Activated T-cell treated with anti-CD3 and anti-CD28 coated beads, Interleukin-2, amount 50 U/mL, for 72 hours (primary cell): ENCODE measurements at regions not wholly inside any gene's neighbourhood (a gene's known extent, or its start where the extent isn't known, plus 50 kb on each side); places are given as distances from the start of the nearest gene placed in this dataset.

Source experiments
- ATAC-seq, 2 donors: fragments of 150-1000 bp; cut with Tn5 transposase; replicated peaks in 1 of 2; 2 replicates each; pipeline ENCODE4 v1.10.0; 2021; ENCODE audit warnings: moderate library complexity in 2 of 2, mild to moderate bottlenecking in 1 of 2
- DNase-seq, 2 donors: peaks; one replicate each; pipeline ENCODE4 v3.0.0; 2021 to 2022; ENCODE audit warnings: mixed read lengths in 1 of 2
- H3K27ac Mint-ChIP-seq: one replicate; pipeline ENCODE4 v1.8.0; 2022; ENCODE audit warnings: mild to moderate bottlenecking, moderate library complexity, mixed read lengths
- H3K27me3 Mint-ChIP-seq: one replicate; pipeline ENCODE4 v1.8.0; 2022; ENCODE audit warnings: low read depth, mixed read lengths
- H3K36me3 Mint-ChIP-seq, 2 donors: one replicate each; pipeline ENCODE4 v1.8.0; 2022; ENCODE audit warnings: mixed read lengths in 2 of 2, mild to moderate bottlenecking in 1 of 2; ENCODE audit not compliant: insufficient read depth in 2 of 2
- H3K4me1 Mint-ChIP-seq: one replicate; pipeline ENCODE4 v1.8.0; 2022; ENCODE audit warnings: low read depth, mixed read lengths
- H3K4me3 Mint-ChIP-seq, 2 donors: one replicate each; pipeline ENCODE4 v1.8.0; 2022; ENCODE audit warnings: mild to moderate bottlenecking in 2 of 2, mixed read lengths in 2 of 2, moderate library complexity in 2 of 2
- H3K9me3 Mint-ChIP-seq, 2 donors: one replicate each; pipeline ENCODE4 v1.8.0; 2022; ENCODE audit warnings: mixed read lengths in 2 of 2

DNA sequence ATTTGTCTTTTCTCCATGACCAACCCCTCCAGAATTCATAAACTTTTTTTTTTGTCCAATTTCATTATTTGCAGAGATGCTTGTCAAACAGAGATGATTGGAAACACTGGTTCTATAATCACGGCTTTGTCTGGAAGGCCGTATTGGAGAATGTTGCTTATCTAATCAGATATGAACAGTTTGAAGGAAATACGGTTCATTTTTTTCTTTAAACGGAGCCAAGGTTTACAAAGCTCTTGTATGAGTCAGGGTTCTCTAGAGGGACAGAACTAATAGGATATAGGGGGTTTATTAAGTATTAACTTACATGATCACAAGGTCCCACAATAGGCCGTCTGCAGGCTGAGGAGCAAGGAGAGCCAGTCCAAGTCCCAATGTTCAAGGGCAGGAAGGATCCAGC lies 1415.8 kb downstream of the C4orf33 start:
- no peak overlapping the region for H3K4me3 Mint-ChIP-seq
- H3K27ac Mint-ChIP-seq, result no peak overlapping the region
- peaks cover 8 to 9% of the 10 kb centered on the region in 2 donors for H3K9me3 Mint-ChIP-seq
- peaks cover 0 to 3% of the 10 kb centered on the region in 2 donors for H3K36me3 Mint-ChIP-seq
- no peaks in the 10 kb centered on the region for H3K27me3 Mint-ChIP-seq
- ATAC-seq (no peak), DNase-seq (no peak)
- H3K4me1 Mint-ChIP-seq, result no peaks in the 10 kb centered on the region

DNA sequence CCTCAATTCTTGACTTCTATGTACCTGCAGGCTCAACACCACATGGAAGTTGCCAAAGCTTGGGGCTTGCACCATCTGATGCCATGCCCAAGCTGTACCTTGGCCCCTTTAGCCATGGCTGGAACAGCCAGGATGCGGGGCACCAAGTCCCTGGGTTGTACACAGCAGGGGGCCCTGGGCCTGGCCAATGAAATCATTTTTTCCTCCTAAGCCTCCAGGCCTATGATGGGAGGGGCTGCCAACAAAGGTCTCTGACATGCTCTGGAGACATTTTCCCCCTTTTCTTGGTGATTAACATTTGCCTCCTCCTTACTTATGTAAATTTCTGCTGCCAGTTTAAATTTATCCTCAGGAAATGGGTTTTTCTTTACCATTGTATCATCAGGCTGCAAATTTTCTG lies 1428.1 kb downstream of the C4orf33 start:
- ATAC-seq (no peak), DNase-seq (no peak)
- H3K9me3 Mint-ChIP-seq, result peaks cover 6 to 7% of the 10 kb centered on the region in 2 donors
- peaks cover 4% of the 10 kb centered on the region in 2 donors for H3K36me3 Mint-ChIP-seq
- H3K4me3 Mint-ChIP-seq, result no peak overlapping the region
- H3K27me3 Mint-ChIP-seq, result no peaks in the 10 kb centered on the region
- H3K4me1 Mint-ChIP-seq, result no peaks in the 10 kb centered on the region
- no peak overlapping the region for H3K27ac Mint-ChIP-seq

DNA sequence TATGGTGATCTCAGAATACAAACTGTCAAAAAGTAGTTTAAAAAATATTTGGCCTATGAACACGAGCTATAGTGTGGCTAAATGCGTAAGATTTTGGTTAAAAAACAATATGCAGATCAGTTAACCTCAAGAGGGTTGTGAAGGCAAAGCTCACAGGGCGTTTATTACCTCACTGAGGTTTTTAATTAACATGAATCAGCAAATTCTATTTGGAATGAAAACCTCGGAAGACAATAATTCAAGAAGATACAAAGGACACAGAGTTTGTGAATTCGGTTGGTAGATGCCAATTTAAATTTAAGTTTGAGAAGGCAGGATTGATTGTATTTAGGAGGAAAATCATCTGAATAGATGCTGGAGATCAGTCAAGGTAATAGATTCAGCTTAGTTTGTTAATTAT lies 1434.6 kb downstream of the C4orf33 start:
- H3K4me1 Mint-ChIP-seq, result no peaks in the 10 kb centered on the region
- DNase-seq, result no peak
- ATAC-seq, result no peak
- no peaks in the 10 kb centered on the region for H3K36me3 Mint-ChIP-seq
- no peaks in the 10 kb centered on the region for H3K27me3 Mint-ChIP-seq
- H3K27ac Mint-ChIP-seq, result no peak overlapping the region
- peaks cover 6 to 11% of the 10 kb centered on the region in 2 donors for H3K9me3 Mint-ChIP-seq
- no peak overlapping the region for H3K4me3 Mint-ChIP-seq

DNA sequence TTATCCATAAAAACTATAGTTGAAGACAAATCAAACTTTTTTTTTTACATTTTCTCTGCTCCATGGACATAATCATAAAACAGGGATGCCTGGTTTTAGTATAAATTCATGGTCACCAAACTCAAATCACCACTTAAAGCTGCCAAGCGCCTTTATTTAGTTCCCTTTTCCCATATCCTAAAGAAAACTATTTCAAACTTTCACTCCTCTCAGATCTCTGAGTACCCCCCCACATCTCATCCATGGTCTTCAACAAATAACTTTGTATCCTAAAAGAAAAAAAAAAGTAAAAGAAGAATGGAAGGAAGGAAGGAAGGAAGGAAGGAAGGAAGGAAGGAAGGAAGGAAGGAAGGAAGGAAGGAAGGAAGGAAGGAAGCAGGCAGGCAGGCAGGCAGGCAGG lies 1438.7 kb downstream of the C4orf33 start:
- H3K4me3 Mint-ChIP-seq, result no peak overlapping the region
- ATAC-seq, result no peak
- no peaks in the 10 kb centered on the region for H3K4me1 Mint-ChIP-seq
- no peaks in the 10 kb centered on the region for H3K36me3 Mint-ChIP-seq
- peaks cover 3 to 13% of the 10 kb centered on the region in 2 donors for H3K9me3 Mint-ChIP-seq
- no peak for DNase-seq
- no peak overlapping the region for H3K27ac Mint-ChIP-seq
- H3K27me3 Mint-ChIP-seq, result no peaks in the 10 kb centered on the region

DNA sequence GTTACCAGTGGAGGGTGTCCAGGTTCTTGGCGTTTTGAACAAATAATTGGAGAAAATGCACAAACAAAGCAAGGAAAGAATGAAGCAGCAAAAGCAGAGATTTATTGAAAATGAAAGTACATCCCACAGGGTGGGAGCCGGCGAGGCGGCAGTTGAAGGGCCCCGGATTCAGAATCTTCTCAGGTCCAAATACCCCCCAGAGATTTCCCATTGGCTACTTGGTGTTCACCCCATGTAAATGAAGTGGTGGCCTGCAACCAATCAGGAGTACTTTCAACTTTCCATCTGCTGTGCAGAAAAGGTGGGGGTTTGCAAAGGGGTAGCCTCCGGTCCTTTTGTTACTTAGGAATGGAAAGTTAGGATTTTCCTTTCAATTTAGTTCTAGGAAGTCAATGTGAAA lies 1447.0 kb downstream of the C4orf33 start:
- ATAC-seq (no peak), DNase-seq (no peak)
- no peaks in the 10 kb centered on the region for H3K4me1 Mint-ChIP-seq
- H3K36me3 Mint-ChIP-seq, result no peaks in the 10 kb centered on the region
- H3K9me3 Mint-ChIP-seq, result peaks cover 1 to 4% of the 10 kb centered on the region in 2 donors
- no peaks in the 10 kb centered on the region for H3K27me3 Mint-ChIP-seq
- no peak overlapping the region for H3K4me3 Mint-ChIP-seq
- no peak overlapping the region for H3K27ac Mint-ChIP-seq

DNA sequence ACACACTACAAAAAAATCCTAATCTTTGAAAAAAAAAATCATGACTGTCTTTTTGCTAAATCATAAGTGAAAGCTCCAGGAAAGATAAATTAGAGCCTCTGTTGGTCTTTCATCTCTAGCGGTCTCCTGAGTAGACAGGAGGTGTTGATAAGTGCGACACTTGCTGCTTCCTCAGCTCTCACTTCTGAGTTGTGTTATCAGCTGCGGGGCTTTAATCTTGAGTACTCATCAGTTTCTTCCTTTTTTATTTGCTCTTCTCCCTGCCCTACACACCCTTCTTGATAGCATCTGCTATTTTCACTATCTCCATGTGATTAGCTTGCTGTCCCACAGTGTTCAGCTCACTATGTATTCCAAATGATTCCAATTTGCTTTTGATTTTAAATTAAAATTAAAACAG lies 1449.2 kb downstream of the C4orf33 start:
- H3K27ac Mint-ChIP-seq, result no peak overlapping the region
- H3K4me3 Mint-ChIP-seq, result no peak overlapping the region
- no peak for DNase-seq
- no peaks in the 10 kb centered on the region for H3K36me3 Mint-ChIP-seq
- no peak for ATAC-seq
- peaks cover 1 to 2% of the 10 kb centered on the region in 2 donors for H3K9me3 Mint-ChIP-seq
- no peaks in the 10 kb centered on the region for H3K27me3 Mint-ChIP-seq
- H3K4me1 Mint-ChIP-seq, result no peaks in the 10 kb centered on the region

DNA sequence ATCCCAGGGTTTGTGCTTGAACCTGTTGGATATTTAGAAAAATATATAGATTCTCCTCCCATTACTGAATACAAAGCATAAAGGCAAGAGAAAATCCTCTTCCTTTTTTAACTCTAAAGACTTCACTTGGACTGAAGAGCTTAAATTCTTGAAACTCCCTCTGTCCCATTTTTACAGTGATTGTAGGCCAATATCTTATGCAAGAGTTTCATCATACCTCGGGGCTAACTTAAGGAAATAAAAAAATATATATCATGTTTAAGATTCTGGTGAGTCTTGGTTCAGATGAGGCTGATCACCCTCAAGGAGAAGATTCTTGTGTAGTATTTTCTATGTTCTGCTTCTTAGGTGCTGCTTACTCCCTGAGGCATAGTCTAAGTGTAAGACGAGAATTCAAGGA lies 1449.6 kb downstream of the C4orf33 start:
- H3K9me3 Mint-ChIP-seq, result peaks cover 1 to 2% of the 10 kb centered on the region in 2 donors
- H3K4me1 Mint-ChIP-seq, result no peaks in the 10 kb centered on the region
- no peak overlapping the region for H3K27ac Mint-ChIP-seq
- DNase-seq, result no peak
- no peak for ATAC-seq
- no peaks in the 10 kb centered on the region for H3K36me3 Mint-ChIP-seq
- no peak overlapping the region for H3K4me3 Mint-ChIP-seq
- no peaks in the 10 kb centered on the region for H3K27me3 Mint-ChIP-seq

DNA sequence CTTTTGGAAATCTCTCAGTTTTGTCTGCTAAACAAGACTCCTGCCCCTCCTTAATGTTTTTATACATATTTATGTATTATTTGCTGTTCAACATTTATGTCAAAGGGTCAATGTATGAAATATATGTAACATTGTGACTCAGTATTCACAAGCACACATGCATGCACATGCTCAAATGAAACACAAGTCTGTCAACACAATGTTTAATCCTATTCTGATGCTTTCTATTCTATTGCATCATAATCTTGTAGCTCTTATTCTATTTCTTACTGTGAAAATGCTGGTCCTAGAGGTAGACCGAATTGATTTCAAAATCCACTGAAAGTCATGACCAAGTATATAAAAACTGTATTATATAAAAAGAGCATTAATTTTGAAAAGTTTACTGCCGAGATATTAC lies 1463.3 kb downstream of the C4orf33 start:
- Mint-ChIP-seq H3K9me3 (peaks cover 7 to 8% of the 10 kb centered on the region in 2 donors), H3K4me3 (no peak overlapping the region), H3K27me3 (no peaks in the 10 kb centered on the region), H3K36me3 (no peaks in the 10 kb centered on the region), H3K4me1 (no peaks in the 10 kb centered on the region), H3K27ac (no peak overlapping the region)
- DNase-seq, result no peak
- ATAC-seq, result no peak

DNA sequence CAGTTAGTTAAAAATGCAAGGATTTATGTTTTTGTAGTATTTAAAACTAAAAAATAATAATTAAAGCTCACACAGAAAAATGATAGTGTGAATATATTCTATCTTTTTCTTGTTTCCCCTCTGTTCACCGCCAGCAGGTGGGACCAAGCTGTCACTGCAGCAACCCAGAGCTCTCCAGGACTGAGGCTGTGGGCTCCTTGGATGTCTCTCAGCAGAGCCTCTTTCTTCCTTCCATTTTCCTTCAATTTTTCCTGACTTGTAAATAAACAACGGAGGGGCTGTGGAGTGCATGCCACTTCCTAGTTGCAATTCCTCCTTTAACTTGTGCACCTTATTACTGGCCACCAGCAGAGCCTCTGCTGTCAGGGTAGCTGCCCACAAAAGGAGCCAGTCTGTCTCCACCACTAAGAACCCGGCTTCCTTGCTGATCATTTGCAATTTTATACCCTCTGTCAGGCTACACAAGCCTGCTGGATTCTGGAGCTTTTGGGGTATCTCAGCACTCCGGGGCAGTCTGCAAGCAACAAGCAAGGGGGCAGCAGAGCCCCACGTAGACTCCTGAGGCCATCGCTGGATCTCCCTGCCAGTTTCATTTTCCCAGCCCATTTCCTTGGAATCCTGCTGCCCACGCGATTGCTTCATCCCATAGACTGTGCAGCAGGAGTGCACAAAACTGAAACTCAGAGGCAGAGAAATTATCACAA lies 1467.4 kb downstream of the C4orf33 start:
- Mint-ChIP-seq H3K36me3 (peaks cover 0 to 1% of the 10 kb centered on the region in 2 donors), H3K27ac (no peak overlapping the region), H3K4me1 (no peaks in the 10 kb centered on the region), H3K27me3 (no peaks in the 10 kb centered on the region), H3K4me3 (no peak overlapping the region), H3K9me3 (peaks cover 9 to 10% of the 10 kb centered on the region in 2 donors)
- ATAC-seq (no peak), DNase-seq (no peak)

DNA sequence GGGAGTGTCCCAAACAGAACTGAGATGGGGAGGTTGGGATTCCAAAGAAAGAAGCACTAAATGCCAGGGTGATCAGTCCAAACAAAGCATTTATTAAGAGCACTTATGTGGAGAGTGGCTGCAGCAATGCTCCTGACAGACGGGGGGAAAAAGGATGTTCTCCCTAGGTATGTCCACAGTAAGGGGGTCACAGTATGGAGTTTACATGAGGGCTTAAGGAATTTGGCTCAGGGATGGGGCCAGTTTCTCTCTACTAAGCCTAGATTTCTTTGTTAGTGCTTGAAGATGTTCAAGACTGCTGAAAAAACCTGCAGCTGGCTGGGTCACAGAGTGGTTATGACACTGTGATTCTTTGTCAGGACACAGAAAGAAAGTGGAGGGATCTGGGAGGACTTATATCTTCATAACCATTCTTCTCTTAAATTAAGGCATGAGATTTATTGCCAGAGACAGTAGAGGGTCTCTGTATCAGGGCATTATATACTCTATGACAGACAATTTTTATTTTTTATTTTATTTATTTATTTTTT lies 1468.0 kb downstream of the C4orf33 start:
- no peak for DNase-seq
- no peak for ATAC-seq
- Mint-ChIP-seq H3K27ac (no peak overlapping the region), H3K27me3 (no peaks in the 10 kb centered on the region), H3K9me3 (peaks cover 7 to 9% of the 10 kb centered on the region in 2 donors), H3K4me1 (no peaks in the 10 kb centered on the region), H3K4me3 (no peak overlapping the region), H3K36me3 (peaks cover 0 to 1% of the 10 kb centered on the region in 2 donors)

DNA sequence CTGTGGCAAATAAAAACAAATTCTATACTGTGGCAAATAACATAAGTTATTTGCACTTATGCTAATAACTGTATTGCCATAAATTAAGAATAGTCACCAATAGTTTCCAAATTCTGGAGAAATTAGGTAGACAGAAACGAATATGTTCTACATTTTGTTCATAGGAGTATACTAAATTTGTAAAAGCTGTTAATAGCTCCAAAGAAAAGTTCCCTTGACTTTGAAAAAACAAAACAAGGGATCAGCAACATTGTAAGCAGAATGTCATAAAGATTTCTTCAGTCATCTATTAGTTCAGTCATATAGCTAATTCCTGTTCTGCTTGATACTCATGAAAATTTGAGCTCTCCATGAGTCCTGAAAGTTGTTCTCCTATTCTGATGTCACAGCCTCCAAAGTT lies 1472.8 kb downstream of the C4orf33 start:
- Mint-ChIP-seq H3K27me3 (no peaks in the 10 kb centered on the region), H3K4me1 (no peaks in the 10 kb centered on the region)

DNA sequence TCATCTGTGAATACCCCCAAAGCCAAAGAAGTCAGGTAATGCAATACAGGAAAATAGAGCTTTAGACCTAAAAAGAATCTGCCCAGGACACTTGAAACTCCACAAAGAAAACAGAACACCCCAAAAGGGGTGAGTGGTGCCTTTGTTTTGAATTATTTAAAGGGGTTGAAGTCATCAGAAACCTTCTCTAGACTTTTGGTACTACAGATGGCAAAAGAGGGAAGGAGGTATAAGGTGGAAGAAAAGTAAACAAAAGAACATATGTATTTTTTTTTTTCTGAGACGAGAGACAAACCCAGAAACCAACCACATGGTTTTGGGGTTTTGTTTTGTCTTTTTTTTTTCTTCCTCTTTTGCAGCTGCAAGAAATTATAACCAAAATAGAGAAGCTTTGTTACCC lies 1477.8 kb downstream of the C4orf33 start:
- no peak for DNase-seq
- no peaks in the 10 kb centered on the region for H3K27me3 Mint-ChIP-seq
- no peak overlapping the region for H3K4me3 Mint-ChIP-seq
- H3K27ac Mint-ChIP-seq, result no peak overlapping the region
- no peak for ATAC-seq
- peaks cover 4 to 13% of the 10 kb centered on the region in 2 donors for H3K9me3 Mint-ChIP-seq
- H3K4me1 Mint-ChIP-seq, result no peaks in the 10 kb centered on the region
- H3K36me3 Mint-ChIP-seq, result peaks cover 0 to 1% of the 10 kb centered on the region in 2 donors

More for the DNA sequence above, 1472.8 kb downstream of the C4orf33 start:
- Mint-ChIP-seq H3K4me3 (no peak overlapping the region), H3K36me3 (peaks cover 1% of the 10 kb centered on the region in 2 donors), H3K9me3 (peaks cover 8 to 11% of the 10 kb centered on the region in 2 donors), H3K27ac (no peak overlapping the region)
- ATAC-seq (no peak), DNase-seq (no peak)

DNA sequence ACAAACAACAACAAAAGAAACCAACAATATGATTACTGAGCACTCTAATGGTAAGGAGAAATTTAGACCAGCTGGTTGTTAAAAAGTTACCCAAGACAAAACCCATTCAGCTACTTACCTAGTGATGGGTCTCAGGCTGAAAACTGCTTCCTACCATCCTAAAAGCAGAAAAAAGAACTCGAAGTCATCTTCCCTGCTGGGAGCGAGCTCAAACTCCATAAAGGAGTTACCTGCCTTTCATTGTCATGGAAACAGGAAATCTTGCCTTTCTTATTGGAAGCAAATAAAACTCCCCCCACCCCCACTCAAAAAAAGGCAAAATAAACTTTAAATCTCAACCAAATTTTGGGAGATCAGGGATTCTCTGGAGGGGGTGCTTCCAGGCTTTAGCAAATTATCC lies 1478.3 kb downstream of the C4orf33 start:
- Mint-ChIP-seq H3K27me3 (no peaks in the 10 kb centered on the region), H3K27ac (no peak overlapping the region), H3K36me3 (peaks cover 0 to 1% of the 10 kb centered on the region in 2 donors), H3K4me3 (no peak overlapping the region), H3K4me1 (no peaks in the 10 kb centered on the region), H3K9me3 (peaks cover 4 to 13% of the 10 kb centered on the region in 2 donors)
- no peak for DNase-seq
- ATAC-seq, result no peak

DNA sequence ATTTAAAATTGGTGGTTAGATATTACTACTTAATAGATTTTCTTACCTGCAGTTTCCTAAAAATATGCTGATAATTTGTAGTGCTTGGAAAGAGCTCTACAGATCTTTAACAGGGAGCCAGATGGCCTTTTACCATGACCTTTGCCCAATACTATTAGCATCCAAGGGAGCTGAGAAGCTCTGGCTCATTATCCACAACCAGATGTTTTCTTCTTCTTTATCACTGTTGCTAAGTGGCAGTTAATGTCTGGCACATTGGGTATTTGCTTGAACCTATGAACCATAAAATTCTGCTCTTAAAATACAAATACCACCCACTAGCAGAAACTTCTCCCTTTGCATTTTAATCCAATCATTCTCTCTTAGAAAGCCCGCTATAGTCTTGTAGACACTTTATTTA lies 1480.3 kb downstream of the C4orf33 start:
- ATAC-seq (no peak), DNase-seq (no peak)
- H3K4me1 Mint-ChIP-seq, result no peaks in the 10 kb centered on the region
- H3K4me3 Mint-ChIP-seq, result no peak overlapping the region
- H3K27ac Mint-ChIP-seq, result no peak overlapping the region
- no peaks in the 10 kb centered on the region for H3K27me3 Mint-ChIP-seq
- H3K9me3 Mint-ChIP-seq, result peaks cover 4 to 13% of the 10 kb centered on the region in 2 donors
- H3K36me3 Mint-ChIP-seq, result peaks cover 0 to 1% of the 10 kb centered on the region in 2 donors
